Fibroblast of the aortic adventitia (primary cell): ENCODE measurements at regions not wholly inside any gene's neighbourhood (a gene's known extent, or its start where the extent isn't known, plus 50 kb on each side); places are given as distances from the start of the nearest gene placed in this dataset.

Source experiments
- DNase-seq: peaks from one replicate; pipeline ENCODE4 v3.0.0-alpha.2; 2010; ENCODE audit warnings: low read depth
- H3K4me3 ChIP-seq: 2 replicates; pipeline ENCODE4 v1.5.1; 2011; ENCODE audit warnings: low read depth, mild to moderate bottlenecking, control low read depth, low read length, moderate library complexity
- CTCF ChIP-seq: IDR thresholded peaks from 2 replicates; pipeline ENCODE4 v1.5.1; 2011; ENCODE audit warnings: mild to moderate bottlenecking, low read length, control low read depth, inconsistent platforms; ENCODE audit not compliant: insufficient read depth

- no peak for TF ChIP-seq CTCF
- DNase-seq: no peak
- no peak overlapping the region for H3K4me3 ChIP-seq
These were observed 165.8 kb upstream of the KLF14 start for GRCh38 chr7:130899638-130900401.

- H3K4me3 ChIP-seq: peak overlapping the region; percentile 13
- no peak for TF ChIP-seq CTCF
These were observed 166.6 kb upstream of the KLF14 start for GRCh38 chr7:130900471-130901076.

GRCh38 chr7:130901209-130901783, 167.3 kb upstream of the KLF14 start:
- DNase-seq: peak; percentile 94
- peak overlapping the region; percentile 17 for H3K4me3 ChIP-seq
- TF ChIP-seq CTCF: no peak

More at GRCh38 chr7:130900471-130901076, 166.6 kb upstream of the KLF14 start:
- no peak for DNase-seq

- H3K4me3 ChIP-seq: no peak overlapping the region
- TF ChIP-seq CTCF: no peak
- DNase-seq: no peak
These were observed 168.8 kb upstream of the KLF14 start for GRCh38 chr7:130902755-130903357.

GRCh38 chr7:130903358-130903974, 169.5 kb upstream of the KLF14 start:
- no peak overlapping the region for H3K4me3 ChIP-seq
- no peak for TF ChIP-seq CTCF
- peak; percentile 94 for DNase-seq

GRCh38 chr7:130904031-130904757, 170.2 kb upstream of the KLF14 start:
- no peak for TF ChIP-seq CTCF
- peak overlapping the region; percentile 48 for H3K4me3 ChIP-seq
- DNase-seq: peak; percentile 93
